HG03025 (cell line): ENCODE measurements at regions not wholly inside any gene's neighbourhood (a gene's known extent, or its start where the extent isn't known, plus 50 kb on each side); places are given as distances from the start of the nearest gene placed in this dataset.
"Not testable (repeated sequence)": the region's sequence is repeated elsewhere in the genome, so short reads cannot be mapped to it uniquely, and the experiment has no call there.

ENCODE experiments used
- ATAC-seq: cut with Tn5 transposase; IDR thresholded peaks from one replicate; pipeline ENCODE4 v1.9.1; 2021; ENCODE audit warnings: mild to moderate bottlenecking, moderate library complexity; ENCODE audit not compliant: unreplicated experiment, low FRiP score

DNA sequence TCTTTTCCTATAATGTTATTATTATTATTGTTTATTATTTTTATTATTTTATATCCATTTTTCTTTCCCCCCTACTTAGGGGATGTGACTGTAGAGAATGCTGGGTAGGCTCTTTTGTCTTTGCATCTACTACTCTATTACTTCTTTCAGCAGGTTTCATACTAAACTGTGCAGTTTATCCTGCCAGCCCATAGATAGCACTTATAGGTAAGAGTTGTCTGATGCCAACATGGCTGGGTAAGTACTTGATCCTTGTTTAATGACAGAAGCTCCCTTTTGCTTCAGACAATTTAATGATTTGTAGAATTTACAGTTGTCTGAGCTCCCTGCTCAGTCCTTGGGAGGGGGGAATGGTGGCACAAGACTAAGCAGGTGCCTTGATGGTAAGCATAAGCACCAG is 262.9 kb upstream of the CDH2 start:
- no peak for ATAC-seq

DNA sequence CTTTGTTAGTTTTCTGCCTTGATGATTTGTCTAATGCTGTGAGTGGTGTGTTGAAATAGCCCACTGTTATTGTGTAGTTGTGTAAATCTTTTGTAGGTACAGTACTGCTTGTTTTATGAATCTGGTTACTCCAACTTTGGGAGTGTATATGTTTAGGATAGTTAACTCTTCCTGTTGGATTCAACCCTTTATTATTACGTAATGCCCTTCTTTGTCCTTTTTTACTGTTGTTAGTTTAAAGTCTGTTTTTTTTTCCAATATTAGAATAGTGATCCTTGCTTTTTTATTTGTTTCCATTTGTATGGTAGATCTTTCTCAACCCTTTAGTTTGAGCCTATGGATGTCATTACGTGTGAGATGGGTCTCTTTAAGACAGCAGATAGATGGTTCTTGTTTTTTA is 261.5 kb upstream of the CDH2 start:
- ATAC-seq, result no peak

GRCh38 chr18:28432339-28432738 is 255.4 kb upstream of the CDH2 start:
- ATAC-seq, result no peak

DNA sequence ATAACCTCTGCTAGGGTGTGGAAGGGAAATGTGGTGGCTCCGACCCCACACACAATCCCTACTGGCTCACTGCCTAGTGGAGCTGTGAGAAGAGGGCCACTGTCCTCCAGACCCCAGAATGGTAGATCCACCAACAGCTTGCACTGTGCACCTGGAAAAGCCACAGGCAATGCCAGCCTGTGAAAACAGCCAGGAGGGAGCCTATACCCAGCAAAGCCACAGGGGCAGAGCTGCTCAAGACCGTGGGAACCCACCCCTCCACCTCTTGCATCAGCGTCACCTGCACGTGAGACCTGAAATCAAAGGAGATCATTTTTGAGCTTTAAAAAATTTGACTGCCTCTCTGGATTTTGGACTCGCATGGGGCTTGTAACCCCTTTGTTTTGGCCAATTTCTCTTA is 249.0 kb upstream of the CDH2 start:
- ATAC-seq, result no peak

GRCh38 chr18:28422577-28422976 is 245.6 kb upstream of the CDH2 start:
- no peak for ATAC-seq

DNA sequence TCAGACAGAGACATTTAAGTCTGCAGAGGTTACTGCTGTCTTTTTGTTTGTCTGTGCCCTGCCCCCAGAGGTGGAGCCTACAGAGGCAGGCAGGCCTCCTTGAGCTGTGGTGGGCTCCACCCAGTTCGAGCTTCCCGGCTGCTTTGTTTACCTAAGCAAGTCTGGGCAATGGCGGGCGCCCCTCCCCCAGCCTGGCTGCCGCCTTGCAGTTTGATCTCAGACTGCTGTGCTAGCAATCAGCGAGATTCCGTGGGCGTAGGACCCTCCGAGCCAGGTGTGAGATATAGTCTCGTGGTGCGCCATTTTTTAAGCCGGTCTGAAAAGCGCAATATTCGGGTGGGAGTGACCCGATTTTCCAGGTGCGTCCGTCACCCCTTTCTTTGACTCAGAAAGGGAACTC is 245.0 kb upstream of the CDH2 start:
- not testable (repeated sequence) for ATAC-seq

- ATAC-seq, result no peak
Observed at GRCh38 chr18:28412521-28412920, 235.6 kb upstream of the CDH2 start.

- ATAC-seq, result no peak
Observed at GRCh38 chr18:28411806-28412205, 234.9 kb upstream of the CDH2 start.

GRCh38 chr18:28409811-28410210 is 232.9 kb upstream of the CDH2 start:
- no peak for ATAC-seq

DNA sequence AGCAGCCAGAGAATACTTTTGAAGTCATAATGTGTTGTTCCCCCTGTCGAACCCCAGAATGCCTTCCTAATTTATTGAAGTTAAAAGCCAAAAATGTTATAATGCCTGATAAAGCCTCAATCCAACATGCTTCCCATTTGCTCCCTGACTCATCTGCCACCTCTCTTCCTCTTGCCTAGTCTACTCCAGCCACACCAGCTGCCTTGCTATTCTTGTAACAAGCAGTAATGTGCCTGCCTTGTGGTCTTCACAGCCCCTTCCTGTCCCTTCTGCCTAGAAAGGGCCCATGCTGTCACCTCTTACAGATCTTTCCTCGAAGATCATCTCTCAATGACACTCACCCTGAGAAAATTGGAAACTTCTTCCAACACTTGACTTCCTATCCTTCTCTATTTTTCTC is 231.6 kb upstream of the CDH2 start:
- ATAC-seq, result no peak

DNA sequence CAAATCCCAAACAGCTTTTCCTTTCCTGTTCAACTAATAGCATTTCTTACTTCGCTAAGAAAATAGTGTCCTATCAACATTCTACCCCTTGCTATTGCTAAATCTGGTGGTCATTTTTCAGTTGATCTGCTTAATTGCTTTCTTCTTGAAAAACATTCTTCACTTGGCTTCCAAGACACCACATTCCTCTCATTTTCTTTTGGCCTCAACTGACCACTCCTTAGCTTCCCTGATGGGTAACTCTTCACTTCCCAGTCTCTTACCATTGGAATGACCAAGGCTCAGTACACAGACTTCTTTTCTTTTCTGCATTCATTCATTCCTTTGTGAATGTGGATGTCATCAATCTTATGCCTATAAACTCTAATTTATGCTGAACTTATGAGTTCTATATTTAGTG is 230.8 kb upstream of the CDH2 start:
- no peak for ATAC-seq

GRCh38 chr18:28406533-28406932 is 229.6 kb upstream of the CDH2 start:
- ATAC-seq, result no peak

DNA sequence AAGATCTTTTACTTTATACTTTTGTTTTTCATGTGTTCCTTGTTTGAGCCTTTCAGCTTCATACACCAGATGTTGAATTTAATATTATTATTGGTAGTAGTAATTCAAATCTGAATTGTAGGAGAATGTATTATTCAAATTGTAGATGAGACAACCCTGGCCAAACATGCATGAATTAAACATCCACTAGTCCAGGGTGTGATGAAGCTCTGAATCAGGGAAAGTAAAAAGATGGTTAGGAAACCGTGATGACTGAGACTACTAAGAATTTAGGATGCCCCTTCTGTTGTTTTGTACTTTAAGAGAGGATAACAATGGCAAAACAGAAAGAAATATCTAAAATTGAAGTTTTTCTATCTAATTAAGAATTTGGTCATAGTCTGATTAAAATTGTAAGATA is 227.8 kb upstream of the CDH2 start:
- no peak for ATAC-seq

DNA sequence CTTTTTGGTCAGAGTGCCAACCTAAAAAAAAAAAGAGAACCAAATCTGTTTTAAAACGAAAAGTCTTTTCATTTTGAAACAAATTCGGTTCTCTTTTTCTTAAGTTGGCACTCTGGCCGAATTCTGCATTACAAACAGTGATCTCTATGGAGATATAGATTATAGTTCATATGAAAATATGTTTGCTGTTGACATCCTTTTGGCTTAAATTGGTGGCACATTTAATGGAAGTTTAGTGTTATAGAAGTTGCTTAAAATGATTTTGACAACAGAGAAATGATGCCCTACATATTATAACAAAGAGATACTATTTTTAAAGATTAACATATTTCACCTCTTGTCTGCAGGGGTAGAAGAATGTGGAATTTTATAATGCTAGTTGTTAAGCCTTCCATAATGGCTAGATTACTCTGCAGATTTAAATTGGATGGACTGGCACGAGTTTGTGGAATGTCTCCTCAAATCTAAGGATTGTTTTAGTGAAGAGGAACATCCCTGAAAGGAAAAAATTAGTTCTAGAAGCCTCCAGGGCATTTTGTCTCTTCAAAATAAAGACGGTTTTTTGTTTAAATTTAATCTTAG is 222.9 kb upstream of the CDH2 start:
- no peak for ATAC-seq

GRCh38 chr18:28398471-28398870 is 221.5 kb upstream of the CDH2 start:
- ATAC-seq, result no peak

- ATAC-seq, result no peak
Observed at GRCh38 chr18:28390022-28390421, 213.1 kb upstream of the CDH2 start.

DNA sequence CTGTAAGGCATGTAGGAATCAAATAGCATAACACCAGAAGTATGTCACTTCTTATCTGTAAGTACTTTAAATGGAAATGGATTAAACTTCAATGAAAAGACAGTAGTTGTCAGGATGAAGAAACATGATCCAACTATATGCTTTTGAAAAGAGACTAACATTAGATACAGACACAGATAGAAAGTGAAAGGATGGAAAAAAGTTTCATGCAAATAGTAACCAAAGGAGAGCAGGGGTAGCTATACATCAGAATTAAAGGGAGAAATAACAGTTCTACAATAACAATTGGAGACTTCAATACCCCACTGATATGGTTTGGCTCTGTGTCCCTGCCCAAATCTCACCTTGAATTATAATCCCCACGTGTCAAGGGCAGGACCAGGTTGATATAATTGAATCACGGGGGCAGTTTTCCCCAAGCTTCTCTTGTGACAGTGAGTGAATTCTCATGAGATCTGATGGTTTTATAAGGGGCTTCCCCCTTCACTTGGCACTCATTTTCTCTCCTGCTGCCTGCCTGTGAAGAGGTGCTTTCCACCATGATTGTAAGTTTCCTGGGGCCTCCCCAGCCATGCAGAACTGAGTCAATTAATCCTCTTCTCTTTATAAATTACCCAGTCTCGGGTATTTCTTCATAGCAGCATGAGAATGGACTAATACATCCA is 205.4 kb upstream of the CDH2 start:
- ATAC-seq, result no peak

- no peak for ATAC-seq
Observed at GRCh38 chr18:28372186-28372585, 195.3 kb upstream of the CDH2 start.

- ATAC-seq, result no peak
Observed at GRCh38 chr18:28366676-28367075, 189.7 kb upstream of the CDH2 start.

DNA sequence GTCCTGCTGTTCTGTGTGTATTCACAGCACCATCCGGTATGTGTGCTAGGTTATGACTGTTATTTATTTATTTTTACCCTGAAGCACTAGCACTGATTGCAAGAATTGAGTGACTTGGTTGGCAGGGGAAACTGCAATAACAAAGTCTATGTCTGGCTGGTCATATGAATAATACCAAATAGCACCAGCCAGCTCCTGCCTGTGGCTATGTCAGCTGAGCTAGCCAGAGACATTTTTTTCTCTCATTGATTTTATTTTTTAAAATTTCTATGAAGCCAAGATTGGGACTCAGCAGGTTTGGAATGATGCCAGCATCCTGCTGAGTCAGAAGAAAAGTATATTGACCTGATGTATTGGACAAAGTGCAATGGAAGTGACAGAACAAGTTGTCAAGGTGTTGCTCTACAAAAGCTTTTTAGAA is 188.5 kb upstream of the CDH2 start:
- no peak for ATAC-seq

DNA sequence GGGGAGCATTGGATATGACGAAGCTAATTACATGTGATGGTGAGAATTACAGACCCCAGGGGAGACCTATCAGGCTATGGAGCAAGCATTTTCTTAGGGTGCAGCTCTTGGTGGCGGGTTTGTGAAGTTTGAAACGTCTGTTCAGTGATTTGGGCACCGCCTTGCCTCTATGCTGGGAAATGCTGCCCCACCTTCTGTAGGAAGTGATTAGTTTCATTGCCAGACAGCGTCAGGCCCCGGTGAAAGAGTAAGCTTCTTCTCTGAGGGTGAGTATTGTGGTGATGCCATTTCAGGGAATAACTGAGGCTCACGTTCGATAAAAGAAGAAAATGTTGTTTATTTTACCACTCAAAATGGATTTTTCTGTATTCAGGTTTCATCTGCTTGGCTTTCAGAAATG is 186.2 kb upstream of the CDH2 start:
- ATAC-seq, result no peak

DNA sequence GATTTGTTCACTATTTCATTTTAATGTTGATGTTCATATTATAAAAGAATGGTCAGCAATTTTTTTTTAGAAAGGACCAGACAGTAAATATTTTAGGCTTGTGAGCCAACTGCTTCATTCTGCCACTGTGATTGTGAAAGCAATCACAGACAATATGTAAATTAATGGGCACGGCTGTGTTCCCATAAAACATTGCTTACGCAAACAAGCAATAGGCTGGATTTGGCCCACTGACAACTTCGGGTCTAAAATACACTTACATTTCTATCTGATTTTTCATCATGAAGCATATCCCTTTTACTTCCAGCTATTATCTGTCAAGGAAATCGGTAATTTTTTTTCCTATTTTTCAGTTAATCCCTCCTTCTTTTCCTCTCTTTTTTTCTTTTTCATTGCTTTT is 182.2 kb upstream of the CDH2 start:
- no peak for ATAC-seq
